Lower leg skin (tissue), 4 donors: ENCODE measurements at regions not wholly inside any gene's neighbourhood (a gene's known extent, or its start where the extent isn't known, plus 50 kb on each side); places are given as distances from the start of the nearest gene placed in this dataset.

Source experiments
- DNase-seq, 2 donors: peaks; one replicate each; pipeline ENCODE4 v3.0.0-alpha.2; 2019; ENCODE audit warnings: low spot score in 2 of 2
- H3K4me3 ChIP-seq: fragments of 200-600 bp; sonication (generic); 2 replicates; pipeline ENCODE4 v1.5.1; 2017; ENCODE audit warnings: mild to moderate bottlenecking, low read depth; ENCODE audit not compliant: poor library complexity, severe bottlenecking
- POLR2A ChIP-seq, 2 donors: fragments of 450-650 bp; IDR thresholded peaks; one replicate each; pipeline ENCODE4 v1.6.1; 2016 to 2017; ENCODE audit warnings: antibody characterized with exemption in 2 of 2, mild to moderate bottlenecking in 1 of 2, moderate library complexity in 1 of 2
- WGBS, 2 donors: methylation state at CpG; one replicate each; pipeline ENCODE4 v1.1.5; 2018; 5-methylcytosine and 5-hydroxymethylcytosine counted together
- intact Hi-C: fragments of 100-400 bp; cut with DNase I; formaldehyde crosslinking; loops from one replicate; pipeline ENCODE4 v1.15.0; 2023; ENCODE audit warnings: low total_unique reads
- TF ChIP-seq, protein P1 (sequence below), 3 donors: fragments of 450-650 bp; IDR thresholded peaks; one replicate each; pipeline ENCODE4 v1.5.1; 2016; ENCODE audit warnings: antibody characterized with exemption in 3 of 3, mild to moderate bottlenecking in 3 of 3, moderate library complexity in 2 of 3

DNA sequence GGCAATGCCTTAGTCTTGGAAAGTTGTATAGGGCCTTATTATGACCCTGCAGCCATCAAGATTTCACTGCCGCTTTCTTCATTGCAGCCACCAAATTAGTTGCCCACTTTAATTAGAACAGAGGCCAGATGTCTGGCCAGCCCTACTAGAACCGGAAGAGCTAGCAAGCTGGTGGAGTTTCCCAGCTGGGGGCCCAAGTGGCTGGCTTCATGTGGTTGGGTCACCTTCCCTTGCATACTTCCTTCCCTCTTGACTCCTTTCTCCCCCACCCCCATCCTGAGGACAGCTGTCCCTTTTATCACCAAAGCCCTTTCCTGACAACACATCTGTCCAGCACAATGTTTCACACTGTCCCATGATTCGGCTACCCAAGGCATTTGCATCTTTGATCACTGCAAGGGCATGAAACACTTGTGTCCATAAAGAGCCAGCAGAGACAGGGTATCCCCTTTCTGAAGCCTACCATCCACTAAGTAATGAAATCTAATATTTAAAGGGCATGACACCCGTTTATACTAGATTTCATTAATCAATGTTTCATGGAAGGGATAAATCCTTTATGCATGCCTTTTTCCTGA lies 187.2 kb downstream of the BCL11A start:
- WGBS, 2 donors: 72 to 74% methylated on average over 4 of the region's 4 CpGs
- DNase-seq: peak in 1 of 2 donors; percentile 65
- intact Hi-C loops: no loop called here
- no peak for TF ChIP-seq POLR2A (IDR thresholded peaks at IDR 0.05)
- TF ChIP-seq, protein P1, sequence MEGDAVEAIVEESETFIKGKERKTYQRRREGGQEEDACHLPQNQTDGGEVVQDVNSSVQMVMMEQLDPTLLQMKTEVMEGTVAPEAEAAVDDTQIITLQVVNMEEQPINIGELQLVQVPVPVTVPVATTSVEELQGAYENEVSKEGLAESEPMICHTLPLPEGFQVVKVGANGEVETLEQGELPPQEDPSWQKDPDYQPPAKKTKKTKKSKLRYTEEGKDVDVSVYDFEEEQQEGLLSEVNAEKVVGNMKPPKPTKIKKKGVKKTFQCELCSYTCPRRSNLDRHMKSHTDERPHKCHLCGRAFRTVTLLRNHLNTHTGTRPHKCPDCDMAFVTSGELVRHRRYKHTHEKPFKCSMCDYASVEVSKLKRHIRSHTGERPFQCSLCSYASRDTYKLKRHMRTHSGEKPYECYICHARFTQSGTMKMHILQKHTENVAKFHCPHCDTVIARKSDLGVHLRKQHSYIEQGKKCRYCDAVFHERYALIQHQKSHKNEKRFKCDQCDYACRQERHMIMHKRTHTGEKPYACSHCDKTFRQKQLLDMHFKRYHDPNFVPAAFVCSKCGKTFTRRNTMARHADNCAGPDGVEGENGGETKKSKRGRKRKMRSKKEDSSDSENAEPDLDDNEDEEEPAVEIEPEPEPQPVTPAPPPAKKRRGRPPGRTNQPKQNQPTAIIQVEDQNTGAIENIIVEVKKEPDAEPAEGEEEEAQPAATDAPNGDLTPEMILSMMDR (IDR thresholded peaks at IDR 0.05): no peak
- no peak overlapping the region for H3K4me3 ChIP-seq

DNA sequence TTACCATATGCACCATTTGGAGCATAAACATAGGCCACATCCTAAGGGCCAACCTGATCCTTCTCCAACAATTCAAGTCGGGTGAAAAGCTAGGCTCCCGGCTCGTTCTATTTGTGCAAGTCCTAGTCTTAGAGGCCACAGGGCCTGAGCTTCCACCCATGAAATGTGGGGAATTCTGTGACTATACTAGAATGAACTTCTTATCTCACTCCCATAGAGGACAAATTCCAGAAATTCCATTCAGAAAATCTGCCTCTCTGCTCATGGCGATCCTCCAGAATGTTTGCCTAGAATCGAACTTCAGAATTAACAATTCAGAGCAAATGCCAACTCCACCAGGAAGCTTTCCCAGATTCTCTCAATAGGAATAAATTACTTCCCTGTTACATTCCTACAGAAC lies 187.9 kb downstream of the BCL11A start:
- TF ChIP-seq, protein P1 (IDR thresholded peaks at IDR 0.05): no peak
- TF ChIP-seq POLR2A (IDR thresholded peaks at IDR 0.05): no peak
- no peak overlapping the region for H3K4me3 ChIP-seq
- no peak for DNase-seq
- intact Hi-C loops: no loop called here
- 82 to 83% methylated on average over 5 of the region's 5 CpGs for WGBS, 2 donors

DNA sequence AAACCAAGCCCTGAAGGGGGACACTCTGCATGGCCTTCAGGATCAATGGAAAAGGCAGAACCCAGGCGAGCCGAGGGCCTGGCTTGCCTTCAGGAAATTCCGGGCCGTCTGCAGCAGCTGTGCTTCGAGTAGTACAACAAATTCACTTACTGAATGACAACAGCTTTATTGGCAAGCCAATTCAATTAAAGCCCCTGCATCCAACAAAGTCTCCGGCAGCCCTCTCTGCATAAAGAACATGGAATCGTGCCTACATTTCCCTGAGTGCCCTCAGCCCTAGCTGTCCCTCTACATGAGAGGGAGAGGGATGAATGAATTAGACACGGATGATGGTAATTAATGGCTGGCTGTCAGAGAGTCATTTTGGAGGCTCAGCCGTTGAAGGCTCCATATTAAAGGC lies 189.0 kb downstream of the BCL11A start:
- H3K4me3 ChIP-seq: no peak overlapping the region
- intact Hi-C loops: no loop called here
- WGBS, 2 donors: 39 to 64% methylated on average over 9 of the region's 9 CpGs
- TF ChIP-seq POLR2A (IDR thresholded peaks at IDR 0.05): no peak
- TF ChIP-seq, protein P1 (IDR thresholded peaks at IDR 0.05): no peak
- peak in 1 of 2 donors; percentile 37 for DNase-seq

DNA sequence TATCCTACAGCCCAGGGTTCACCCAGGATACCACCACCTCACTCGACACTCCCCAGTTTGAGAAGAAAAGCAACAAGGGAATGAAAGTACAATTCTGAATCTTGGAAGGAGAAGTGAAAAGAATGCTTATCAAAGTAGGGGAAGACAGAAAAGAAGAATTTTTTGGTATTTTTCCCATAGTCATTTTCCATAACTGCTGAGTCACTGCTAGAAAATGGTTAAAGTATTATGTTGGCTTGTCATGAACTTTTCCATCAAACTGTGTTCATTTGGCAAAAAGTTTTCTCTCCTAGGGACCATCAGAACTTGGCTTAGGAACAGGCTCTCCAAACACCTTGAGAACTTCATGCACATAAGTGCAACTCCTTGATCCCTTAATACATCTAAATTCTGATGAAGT lies 192.0 kb downstream of the BCL11A start:
- TF ChIP-seq, protein P1 (IDR thresholded peaks at IDR 0.05): no peak
- TF ChIP-seq POLR2A (IDR thresholded peaks at IDR 0.05): no peak
- 83 to 96% methylated on average over 1 of the region's 1 CpG for WGBS, 2 donors
- H3K4me3 ChIP-seq: no peak overlapping the region
- intact Hi-C loops: no loop called here
- no peak for DNase-seq

DNA sequence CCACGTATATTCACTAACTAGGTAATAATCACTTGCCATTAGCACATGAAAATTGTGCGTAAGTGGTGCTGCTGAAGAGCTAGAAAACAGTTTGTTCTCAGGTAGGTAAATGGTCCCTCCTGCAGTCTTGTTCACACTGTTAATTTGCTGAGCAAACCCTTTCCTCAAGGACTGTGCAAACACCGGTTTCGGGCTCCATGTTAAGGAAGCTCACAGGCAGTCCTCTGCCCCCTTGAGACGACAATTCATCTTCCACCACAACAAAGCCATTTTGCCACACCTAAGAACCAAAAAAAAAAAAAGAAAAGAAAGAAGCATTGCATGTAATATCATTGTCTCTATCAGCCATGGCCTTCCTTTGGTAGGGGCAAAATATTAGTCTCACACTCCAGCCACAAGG lies 193.9 kb downstream of the BCL11A start:
- WGBS, 2 donors: 65 to 80% methylated on average over 5 of the region's 5 CpGs
- intact Hi-C loops: no loop called here
- H3K4me3 ChIP-seq: no peak overlapping the region
- DNase-seq: no peak
- TF ChIP-seq POLR2A (IDR thresholded peaks at IDR 0.05): no peak
- TF ChIP-seq, protein P1 (IDR thresholded peaks at IDR 0.05): no peak

DNA sequence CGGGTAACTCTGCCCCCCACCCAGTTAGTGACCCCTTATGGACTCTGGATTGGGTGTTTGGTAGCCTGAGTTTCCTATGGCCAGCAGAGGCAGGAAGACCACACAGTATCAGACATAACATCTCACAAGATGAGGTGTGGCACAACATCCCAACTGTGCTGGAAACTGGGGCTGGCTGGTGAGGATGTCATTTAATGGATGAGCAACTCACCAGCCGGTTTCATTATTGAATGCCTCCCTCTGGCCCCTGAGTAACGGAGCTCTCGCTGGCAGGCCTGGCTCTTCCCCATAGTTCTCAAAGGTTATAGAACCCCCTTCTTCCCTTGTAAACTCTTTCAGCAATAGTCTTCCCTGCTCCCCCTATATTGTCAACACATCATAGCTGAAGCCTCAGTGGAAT lies 195.0 kb downstream of the BCL11A start:
- TF ChIP-seq POLR2A (IDR thresholded peaks at IDR 0.05): no peak
- TF ChIP-seq, protein P1 (IDR thresholded peaks at IDR 0.05): no peak
- no peak overlapping the region for H3K4me3 ChIP-seq
- intact Hi-C loops: no loop called here
- 82 to 94% methylated on average over 4 of the region's 4 CpGs for WGBS, 2 donors
- DNase-seq: no peak
